Astrocyte (in vitro differentiated cells and primary cell): ENCODE measurements at regions not wholly inside any gene's neighbourhood (a gene's known extent, or its start where the extent isn't known, plus 50 kb on each side); places are given as distances from the start of the nearest gene placed in this dataset.

Experiments used
- DNase-seq: peaks from one replicate; pipeline ENCODE4 v3.0.0-alpha.2; 2010; ENCODE audit warnings: low read depth
- FAIRE-seq: peaks from 2 replicates; lab custom pipeline; 2011; peaks lifted over from hg19 to GRCh38; lab: Jason Lieb, UNC
- H2AFZ ChIP-seq: 2 replicates; pipeline ENCODE4 v1.6.0; 2012; ENCODE audit warnings: low read depth, low read length, inconsistent platforms
- H3K27ac ChIP-seq: 2 replicates; pipeline ENCODE4 v1.5.1; 2011; ENCODE audit warnings: low read depth, low read length, inconsistent platforms
- H3K27me3 ChIP-seq: 2 replicates; pipeline ENCODE4 v1.6.0; 2011; ENCODE audit warnings: low read length, inconsistent platforms; ENCODE audit not compliant: insufficient read depth
- H3K36me3 ChIP-seq: 2 replicates; pipeline ENCODE4 v1.5.1; 2011; ENCODE audit warnings: low read length, inconsistent platforms; ENCODE audit not compliant: insufficient read depth
- H3K4me1 ChIP-seq: 2 replicates; pipeline ENCODE4 v1.5.1; 2011; ENCODE audit warnings: low read length, inconsistent platforms; ENCODE audit not compliant: insufficient read depth
- H3K4me2 ChIP-seq: 2 replicates; pipeline ENCODE4 v1.6.0; 2012; ENCODE audit warnings: low read length, inconsistent platforms
- H3K4me3 ChIP-seq: 2 replicates; pipeline ENCODE4 v1.5.1; 2011; ENCODE audit warnings: low read depth, mild to moderate bottlenecking, low read length, inconsistent platforms; ENCODE audit not compliant: insufficient read depth
- H3K79me2 ChIP-seq: 2 replicates; pipeline ENCODE4 v1.6.0; 2012; ENCODE audit warnings: mild to moderate bottlenecking, low read length, inconsistent platforms; ENCODE audit not compliant: insufficient read depth
- H3K9ac ChIP-seq: 2 replicates; pipeline ENCODE4 v1.6.0; 2012; ENCODE audit warnings: mild to moderate bottlenecking, low read length, inconsistent platforms
- H3K9me3 ChIP-seq: 2 replicates; pipeline ENCODE4 v1.5.1; 2012; ENCODE audit warnings: low read depth, mild to moderate bottlenecking, low read length, inconsistent platforms; ENCODE audit not compliant: insufficient read depth
- H4K20me1 ChIP-seq: 2 replicates; pipeline ENCODE4 v1.6.0; 2012; ENCODE audit warnings: low read length, inconsistent platforms; ENCODE audit not compliant: insufficient read depth
- H3K27ac Mint-ChIP-seq: one replicate; pipeline ENCODE4 v1.8.0; 2021; ENCODE audit warnings: mild to moderate bottlenecking, mixed read lengths; ENCODE audit not compliant: unreplicated experiment
- H3K27me3 Mint-ChIP-seq: one replicate; pipeline ENCODE4 v1.8.0; 2021; ENCODE audit warnings: low read depth, mixed read lengths; ENCODE audit not compliant: unreplicated experiment
- H3K36me3 Mint-ChIP-seq: one replicate; pipeline ENCODE4 v1.8.0; 2021; ENCODE audit warnings: low read depth, mixed read lengths; ENCODE audit not compliant: unreplicated experiment
- H3K4me1 Mint-ChIP-seq: one replicate; pipeline ENCODE4 v1.8.0; 2021; ENCODE audit warnings: low read depth, mixed read lengths; ENCODE audit not compliant: unreplicated experiment
- H3K4me3 Mint-ChIP-seq: one replicate; pipeline ENCODE4 v1.8.0; 2021; ENCODE audit warnings: mild to moderate bottlenecking, moderate library complexity, mixed read lengths; ENCODE audit not compliant: unreplicated experiment
- H3K9me3 Mint-ChIP-seq: one replicate; pipeline ENCODE4 v1.8.0; 2021; ENCODE audit warnings: mild to moderate bottlenecking, mixed read lengths; ENCODE audit not compliant: unreplicated experiment
- CTCF ChIP-seq: IDR thresholded peaks from 2 replicates; pipeline ENCODE4 v1.5.1; 2011; ENCODE audit warnings: low read depth, mild to moderate bottlenecking, inconsistent platforms, low read length, moderate library complexity; ENCODE audit not compliant: insufficient read depth
- EZH2 ChIP-seq: IDR thresholded peaks from 2 replicates; pipeline ENCODE4 v1.6.1; 2012; ENCODE audit warnings: mild to moderate bottlenecking, low read length, inconsistent platforms; ENCODE audit not compliant: insufficient read depth

- H3K4me3 ChIP-seq: no peak overlapping the region
- H3K36me3 Mint-ChIP-seq: no peaks in the 10 kb centered on the region
- H3K27me3 ChIP-seq: no peaks in the 10 kb centered on the region
- H3K4me3 Mint-ChIP-seq: no peak overlapping the region
- H3K4me1 Mint-ChIP-seq: peaks cover 24% of the 10 kb centered on the region
- peaks cover 20% of the 10 kb centered on the region for H3K27me3 Mint-ChIP-seq
- no peaks in the 10 kb centered on the region for H3K9me3 ChIP-seq
- no peak overlapping the region for H3K27ac Mint-ChIP-seq
- TF ChIP-seq EZH2 (no peak), CTCF (no peak)
- DNase-seq: no peak
- H3K36me3 ChIP-seq: no peaks in the 10 kb centered on the region
- H3K9ac ChIP-seq: no peak overlapping the region
- no peak overlapping the region for H3K27ac ChIP-seq
- H3K4me2 ChIP-seq: no peak overlapping the region
- peaks cover 16% of the 10 kb centered on the region for H3K4me1 ChIP-seq
- no peaks in the 10 kb centered on the region for H3K79me2 ChIP-seq
- H2AFZ ChIP-seq: no peak overlapping the region
- H3K9me3 Mint-ChIP-seq: peaks cover 2% of the 10 kb centered on the region
- FAIRE-seq: no peak
- H4K20me1 ChIP-seq: no peaks in the 10 kb centered on the region
These were observed 749.4 kb downstream of the UQCRFS1 start for GRCh38 chr19:28463493-28464053.

- no peak overlapping the region for H2AFZ ChIP-seq
- no peak overlapping the region for H3K4me3 ChIP-seq
- no peaks in the 10 kb centered on the region for H3K36me3 ChIP-seq
- H3K4me2 ChIP-seq: no peak overlapping the region
- no peaks in the 10 kb centered on the region for H3K4me1 ChIP-seq
- Mint-ChIP-seq H3K4me3 (no peak overlapping the region), H3K9me3 (no peaks in the 10 kb centered on the region), H3K27ac (no peak overlapping the region), H3K36me3 (no peaks in the 10 kb centered on the region), H3K4me1 (peaks cover 2% of the 10 kb centered on the region), H3K27me3 (peaks cover 22% of the 10 kb centered on the region)
- no peaks in the 10 kb centered on the region for H3K27me3 ChIP-seq
- H3K27ac ChIP-seq: no peak overlapping the region
- H3K9ac ChIP-seq: no peak overlapping the region
- TF ChIP-seq EZH2 (no peak), CTCF (no peak)
- no peaks in the 10 kb centered on the region for H3K79me2 ChIP-seq
- FAIRE-seq (no peak), DNase-seq (no peak)
- no peaks in the 10 kb centered on the region for H3K9me3 ChIP-seq
- H4K20me1 ChIP-seq: no peaks in the 10 kb centered on the region
These were observed 755.3 kb downstream of the UQCRFS1 start for GRCh38 chr19:28457620-28458019.

- no peak for DNase-seq
- no peak overlapping the region for H3K9ac ChIP-seq
- H3K36me3 ChIP-seq: no peaks in the 10 kb centered on the region
- no peak overlapping the region for H3K27ac Mint-ChIP-seq
- no peak overlapping the region for H3K4me2 ChIP-seq
- no peak overlapping the region for H3K27ac ChIP-seq
- no peaks in the 10 kb centered on the region for H4K20me1 ChIP-seq
- no peak for TF ChIP-seq CTCF
- TF ChIP-seq EZH2: no peak
- no peaks in the 10 kb centered on the region for H3K36me3 Mint-ChIP-seq
- no peaks in the 10 kb centered on the region for H3K79me2 ChIP-seq
- H3K4me3 Mint-ChIP-seq: no peak overlapping the region
- no peak overlapping the region for H2AFZ ChIP-seq
- H3K4me1 Mint-ChIP-seq: peaks cover 2% of the 10 kb centered on the region
- H3K27me3 Mint-ChIP-seq: peaks cover 22% of the 10 kb centered on the region
- H3K4me1 ChIP-seq: no peaks in the 10 kb centered on the region
- no peak overlapping the region for H3K4me3 ChIP-seq
- no peaks in the 10 kb centered on the region for H3K27me3 ChIP-seq
- no peak for FAIRE-seq
- no peaks in the 10 kb centered on the region for H3K9me3 Mint-ChIP-seq
- H3K9me3 ChIP-seq: no peaks in the 10 kb centered on the region
These were observed 756.1 kb downstream of the UQCRFS1 start for GRCh38 chr19:28456708-28457320.
